ENCODE measurements at regions not wholly inside any gene's neighbourhood (a gene's known extent, or its start where the extent isn't known, plus 50 kb on each side); places are given as distances from the start of the nearest gene placed in this dataset.

- TF ChIP-seq CTCF (IDR thresholded peaks at IDR 0.05) (no peak), POLR2A (IDR thresholded peaks at IDR 0.05) (no peak)
Observed at GRCh38 chr1:221511797-221512196, 230.1 kb downstream of the DUSP10 start.

All from Peyer's patch (tissue), 4 donors.